GM12878 (cell line): ENCODE measurements at regions not wholly inside any gene's neighbourhood (a gene's known extent, or its start where the extent isn't known, plus 50 kb on each side); places are given as distances from the start of the nearest gene placed in this dataset.

ENCODE experiments used
- ATAC-seq: fragments of 200-7000 bp; cut with Tn5 transposase; 3 replicates; pipeline ENCODE4 v1.9.1; 2020; ENCODE audit warnings: mild to moderate bottlenecking, moderate library complexity
- BruUV-seq: library from RNA; stranded (reverse); fragments of 400-500 nt; replicated peaks from 2 replicates; lab custom pipeline; 2021; lab: Mats Ljungman, UMichigan
- CTCF ChIA-PET: fragments of 300-600 bp; sonication (Branson Sonifier 250); formaldehyde crosslinking; extraction: SDS; loops from one replicate; lab custom pipeline; 2021; ENCODE audit warnings: inconsistent platforms; lab: Yijun Ruan, JAX
- POLR2A ChIA-PET: fragments of 350-600 bp; formaldehyde crosslinking; extraction: SDS; loops from one replicate; lab custom pipeline; 2021; ENCODE audit warnings: inconsistent platforms; lab: Charles Lee
- RAD21 ChIA-PET: fragments of 300-600 bp; sonication (Branson Sonifier 250); formaldehyde crosslinking; loops from one replicate; lab custom pipeline; 2023; ENCODE audit warnings: antibody characterized with exemption; ENCODE audit not compliant: unreplicated experiment; lab: Charles Lee
- SMC1A ChIA-PET: fragments of 300-600 bp; sonication (Branson Sonifier 250); formaldehyde crosslinking; loops from one replicate; lab custom pipeline; 2023; ENCODE audit not compliant: unreplicated experiment, uncharacterized antibody; lab: Charles Lee
- DNase-seq: peaks from one replicate; pipeline ENCODE4 v3.0.0-alpha.2; 2011; ENCODE audit warnings: low read depth, low spot score
- FAIRE-seq: peaks from 3 replicates; lab custom pipeline; 2011; peaks lifted over from hg19 to GRCh38; lab: Jason Lieb, UNC
- H2AFZ ChIP-seq: 2 replicates; pipeline ENCODE4 v1.6.0; 2011; ENCODE audit warnings: low read depth, low read length, control low read depth; ENCODE audit not compliant: control insufficient read depth
- H3K27ac ChIP-seq: 2 replicates; pipeline ENCODE4 v1.5.1; 2011; ENCODE audit warnings: control low read depth; ENCODE audit not compliant: control insufficient read depth, insufficient read depth
- H3K27me3 ChIP-seq, 2 experiments: replicated peaks in 1 of 2; 2 replicates each; pipeline versions ENCODE4 v1.6.0 to v1.6.1; 2011; ENCODE audit warnings: low read length in 1 of 2; ENCODE audit not compliant: control insufficient read depth in 2 of 2, insufficient read depth in 2 of 2
- H3K36me3 ChIP-seq, 2 experiments: 2 replicates each; pipeline ENCODE4 v1.5.1; 2011; ENCODE audit warnings: low read length in 1 of 2; ENCODE audit not compliant: control insufficient read depth in 2 of 2, insufficient read depth in 2 of 2
- H3K4me1 ChIP-seq: 2 replicates; pipeline ENCODE4 v1.6.1; 2011; ENCODE audit warnings: mild to moderate bottlenecking, low read length, moderate library complexity, mixed read lengths; ENCODE audit not compliant: control insufficient read depth, insufficient read depth
- H3K4me2 ChIP-seq: 2 replicates; pipeline ENCODE4 v1.6.0; 2011; ENCODE audit warnings: control low read depth; ENCODE audit not compliant: control insufficient read depth, insufficient read depth
- H3K4me3 ChIP-seq: fragments of 200-600 bp; sonication (generic); 2 replicates; pipeline ENCODE4 v1.5.1; 2016
- H3K79me2 ChIP-seq: 2 replicates; pipeline ENCODE4 v1.6.0; 2011; ENCODE audit warnings: low read length; ENCODE audit not compliant: control insufficient read depth, insufficient read depth
- H3K9ac ChIP-seq: 2 replicates; pipeline ENCODE4 v1.8.0; 2011; ENCODE audit warnings: low read length, control low read depth, mixed read lengths; ENCODE audit not compliant: control insufficient read depth, insufficient read depth
- H3K9me3 ChIP-seq: replicated peaks from 3 replicates; pipeline ENCODE4 v1.5.1; 2011; ENCODE audit warnings: mild to moderate bottlenecking, low read length; ENCODE audit not compliant: control insufficient read depth, insufficient read depth
- H4K20me1 ChIP-seq: 2 replicates; pipeline ENCODE4 v1.6.0; 2011; ENCODE audit not compliant: control insufficient read depth, insufficient read depth
- BCL3 ChIP-seq: IDR thresholded peaks from 2 replicates; pipeline ENCODE4 v1.6.1; 2011; ENCODE audit warnings: borderline replicate concordance, low read depth, mild to moderate bottlenecking, moderate library complexity, low read length; ENCODE audit not compliant: insufficient read depth, poor library complexity, severe bottlenecking
- CREB1 ChIP-seq: IDR thresholded peaks from 2 replicates; pipeline ENCODE4 v1.6.1; 2012; ENCODE audit warnings: low read depth, mild to moderate bottlenecking, inconsistent platforms
- DPF2 ChIP-seq: fragments of 450-650 bp; IDR thresholded peaks from 2 replicates; pipeline ENCODE4 v1.6.1; 2017; ENCODE audit warnings: mild to moderate bottlenecking
- EZH2 ChIP-seq: IDR thresholded peaks from 2 replicates; pipeline ENCODE4 v1.6.1; 2012; ENCODE audit warnings: low read depth, mild to moderate bottlenecking, control low read depth, inconsistent platforms, low read length, borderline replicate concordance; ENCODE audit not compliant: control insufficient read depth
- FOS ChIP-seq: IDR thresholded peaks from 3 replicates; pipeline ENCODE4 v1.6.1; 2011; ENCODE audit warnings: borderline replicate concordance; ENCODE audit not compliant: insufficient read length; ENCODE audit errors: extremely low read depth
- GABPA ChIP-seq: IDR thresholded peaks from 2 replicates; pipeline ENCODE4 v1.6.1; 2014; ENCODE audit warnings: antibody characterized with exemption, low read depth, mild to moderate bottlenecking, inconsistent platforms
- HDAC2 ChIP-seq: fragments of 200-600 bp; sonication (generic); IDR thresholded peaks from 2 replicates; pipeline ENCODE4 v1.6.1; 2017
- KAT2A ChIP-seq: conservative IDR thresholded peaks from 2 replicates; pipeline ENCODE4 v1.6.1; 2011; ENCODE audit warnings: low read depth, low read length; ENCODE audit not compliant: control insufficient read depth
- NFYB ChIP-seq: IDR thresholded peaks from 2 replicates; pipeline ENCODE4 v1.6.1; 2011; ENCODE audit warnings: low read depth, mild to moderate bottlenecking, low read length, improper control_type of control experiment, moderate library complexity; ENCODE audit not compliant: insufficient read depth
- RCOR1 ChIP-seq: conservative IDR thresholded peaks from 2 replicates; pipeline ENCODE4 v1.6.1; 2012; ENCODE audit warnings: low read depth, low read length, improper control_type of control experiment
- RELA ChIP-seq: fragments of 450-650 bp; IDR thresholded peaks from 2 replicates; pipeline ENCODE4 v1.8.0; 2014; ENCODE audit warnings: borderline replicate concordance; ENCODE audit not compliant: partially characterized antibody
- SIX5 ChIP-seq: IDR thresholded peaks from 2 replicates; pipeline ENCODE4 v1.6.1; 2011; ENCODE audit warnings: mild to moderate bottlenecking, low read depth, low read length, moderate library complexity; ENCODE audit not compliant: severe bottlenecking
- SRF ChIP-seq, 2 experiments: IDR thresholded peaks; 2 replicates each; pipeline ENCODE4 v1.6.1; 2011; ENCODE audit warnings: low read depth in 2 of 2, low read length in 2 of 2, mild to moderate bottlenecking in 1 of 2, moderate library complexity in 1 of 2
- ZNF207 ChIP-seq: fragments of 450-650 bp; IDR thresholded peaks from 2 replicates; pipeline ENCODE4 v1.6.1; 2014; ENCODE audit warnings: antibody characterized with exemption, mild to moderate bottlenecking, borderline replicate concordance
- ZNF24 ChIP-seq: fragments of 450-650 bp; IDR thresholded peaks from 2 replicates; pipeline ENCODE4 v1.6.1; 2017; ENCODE audit warnings: antibody characterized with exemption, mild to moderate bottlenecking
- ZNF687 ChIP-seq: fragments of 450-650 bp; IDR thresholded peaks from 2 replicates; pipeline ENCODE4 v1.6.1; 2017; ENCODE audit warnings: mild to moderate bottlenecking, moderate library complexity
- in situ Hi-C: fragments of 300-500 bp; cut with MboI; formaldehyde crosslinking; loops from 9 replicates; pipeline ENCODE4 v1.14.3; 2018; ENCODE audit warnings: mixed read lengths
- intact Hi-C: fragments of 100-400 bp; cut with micrococcal nuclease; formaldehyde crosslinking; loops from one replicate; pipeline ENCODE4 v1.14.2; 2022; ENCODE audit not compliant: unreplicated experiment
- TF ChIP-seq, protein P1 (sequence below): fragments of 450-650 bp; IDR thresholded peaks from 2 replicates; pipeline ENCODE4 v1.6.1; 2016; ENCODE audit warnings: mild to moderate bottlenecking

GRCh38 chr4:35754047-35754446, 490.3 kb downstream of the ARAP2 start:
- intact Hi-C loops (no loop called here), in situ Hi-C loops (no loop called here)
- no TSS peak for BruUV-seq
- no peak for FAIRE-seq
- RAD21 ChIA-PET: no interaction called here
- Histone ChIP-seq H3K27ac (no peak overlapping the region), H3K9me3 (no peaks in the 10 kb centered on the region), H3K4me3 (no peak overlapping the region), H4K20me1 (no peaks in the 10 kb centered on the region), H3K9ac (no peak overlapping the region), H3K4me2 (no peak overlapping the region), H3K27me3 (no peaks in the 10 kb centered on the region; a peak in 1 of 4 replicates), H2AFZ (no peak overlapping the region), H3K79me2 (no peaks in the 10 kb centered on the region), H3K36me3 (no peaks in the 10 kb centered on the region), H3K4me1 (no peaks in the 10 kb centered on the region)
- CTCF ChIA-PET: interaction anchor here (0.8 kb wide), 1 partner anchor 319 kb away, joined by 4 read pairs; no protein-coding TSS in a partner anchor
- SMC1A ChIA-PET: no interaction called here
- no peak for ATAC-seq
- DNase-seq: no peak
- POLR2A ChIA-PET: no interaction called here
- TF ChIP-seq CREB1 (no peak), HDAC2 (no peak), SIX5 (no peak), BCL3 (no peak), DPF2 (no peak), GABPA (no peak), ZNF207 (no peak), FOS (no peak), ZNF687 (no peak), KAT2A (no peak), EZH2 (no peak), RELA (no peak), RCOR1 (no peak), ZNF24 (no peak), SRF (IDR thresholded peaks at IDR 0.05; ENCODE audit: low read depth in 2 of 2, low read length in 2 of 2) (no peak), NFYB (no peak)
- TF ChIP-seq, protein P1, sequence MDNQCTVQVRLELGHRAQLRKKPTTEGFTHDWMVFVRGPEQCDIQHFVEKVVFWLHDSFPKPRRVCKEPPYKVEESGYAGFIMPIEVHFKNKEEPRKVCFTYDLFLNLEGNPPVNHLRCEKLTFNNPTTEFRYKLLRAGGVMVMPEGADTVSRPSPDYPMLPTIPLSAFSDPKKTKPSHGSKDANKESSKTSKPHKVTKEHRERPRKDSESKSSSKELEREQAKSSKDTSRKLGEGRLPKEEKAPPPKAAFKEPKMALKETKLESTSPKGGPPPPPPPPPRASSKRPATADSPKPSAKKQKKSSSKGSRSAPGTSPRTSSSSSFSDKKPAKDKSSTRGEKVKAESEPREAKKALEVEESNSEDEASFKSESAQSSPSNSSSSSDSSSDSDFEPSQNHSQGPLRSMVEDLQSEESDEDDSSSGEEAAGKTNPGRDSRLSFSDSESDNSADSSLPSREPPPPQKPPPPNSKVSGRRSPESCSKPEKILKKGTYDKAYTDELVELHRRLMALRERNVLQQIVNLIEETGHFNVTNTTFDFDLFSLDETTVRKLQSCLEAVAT: no peak
